Common myeloid progenitor, CD34-positive (primary cell): ENCODE measurements at regions not wholly inside any gene's neighbourhood (a gene's known extent, or its start where the extent isn't known, plus 50 kb on each side); places are given as distances from the start of the nearest gene placed in this dataset.

Experiments used
- CTCF ChIA-PET: fragments of 350-600 bp; sonication (Branson Sonifier 250); formaldehyde crosslinking; loops from one replicate; lab custom pipeline; 2021; ENCODE audit warnings: antibody characterized with exemption; lab: Charles Lee
- POLR2A ChIA-PET: fragments of 350-600 bp; sonication (Branson Sonifier 250); formaldehyde crosslinking; loops from one replicate; lab custom pipeline; 2021; ENCODE audit warnings: antibody characterized with exemption; lab: Charles Lee
- DNase-seq, 3 donors: peaks; one replicate each; pipeline versions ENCODE4 v3.0.0 to v3.0.0-alpha.2; 2013
- H3K27ac ChIP-seq, 2 experiments: 1 replicate in 1 of 2; 2 replicates in 1 of 2; pipeline ENCODE4 v1.7.0; 2013; ENCODE audit warnings: inconsistent platforms in 2 of 2, low read length in 2 of 2, mild to moderate bottlenecking in 2 of 2, low read depth in 1 of 2, moderate library complexity in 1 of 2; ENCODE audit not compliant: severe bottlenecking in 2 of 2, insufficient read depth in 1 of 2, poor library complexity in 1 of 2
- H3K27me3 ChIP-seq, 5 experiments: replicated peaks in 2 of 5; 1 replicate in 3 of 5; 2 replicates in 2 of 5; pipeline versions ENCODE4 v1.6.1 to v1.7.0; 2013; ENCODE audit warnings: low read length in 4 of 5, mild to moderate bottlenecking in 2 of 5, moderate library complexity in 2 of 5, inconsistent platforms in 1 of 5; ENCODE audit not compliant: insufficient read depth in 5 of 5, control insufficient read depth in 4 of 5
- H3K36me3 ChIP-seq, 4 experiments: 1 replicate in 2 of 4; 2 replicates in 2 of 4; pipeline versions ENCODE4 v1.6.1 to v1.7.0; 2013; ENCODE audit warnings: low read length in 3 of 4, control low read depth in 1 of 4, mild to moderate bottlenecking in 1 of 4; ENCODE audit not compliant: control insufficient read depth in 4 of 4, insufficient read depth in 4 of 4
- H3K4me1 ChIP-seq, 4 experiments: 1 replicate in 3 of 4; 2 replicates in 1 of 4; pipeline versions ENCODE4 v1.6.1 to v1.7.1; 2013; ENCODE audit warnings: low read length in 3 of 4, mild to moderate bottlenecking in 3 of 4, control low read depth in 1 of 4, inconsistent platforms in 1 of 4, moderate library complexity in 1 of 4; ENCODE audit not compliant: control insufficient read depth in 4 of 4, insufficient read depth in 4 of 4; ENCODE audit errors: control extremely low read depth in 1 of 4
- H3K4me3 ChIP-seq, 7 experiments: 1 replicate in 4 of 7; 2 replicates in 3 of 7; pipeline versions ENCODE4 v1.5.1 to v1.7.0; 2013; ENCODE audit warnings: mild to moderate bottlenecking in 7 of 7, low read length in 6 of 7, moderate library complexity in 6 of 7, inconsistent platforms in 2 of 7, low read depth in 2 of 7, control low read depth in 1 of 7; ENCODE audit not compliant: insufficient read depth in 4 of 7, control insufficient read depth in 1 of 7; ENCODE audit errors: extremely low read depth in 1 of 7
- H3K9me3 ChIP-seq, 5 experiments: 1 replicate in 4 of 5; 2 replicates in 1 of 5; pipeline versions ENCODE4 v1.6.1 to v1.7.1; 2013; ENCODE audit warnings: low read length in 4 of 5, mild to moderate bottlenecking in 2 of 5, inconsistent platforms in 1 of 5, low read depth in 1 of 5, moderate library complexity in 1 of 5; ENCODE audit not compliant: control insufficient read depth in 4 of 5, insufficient read depth in 2 of 5; ENCODE audit errors: control extremely low read depth in 1 of 5
- WGBS: methylation state at CpG from one replicate; pipeline ENCODE4 v1.1.5; 2013; ENCODE audit not compliant: insufficient coverage; 5-methylcytosine and 5-hydroxymethylcytosine counted together

DNA sequence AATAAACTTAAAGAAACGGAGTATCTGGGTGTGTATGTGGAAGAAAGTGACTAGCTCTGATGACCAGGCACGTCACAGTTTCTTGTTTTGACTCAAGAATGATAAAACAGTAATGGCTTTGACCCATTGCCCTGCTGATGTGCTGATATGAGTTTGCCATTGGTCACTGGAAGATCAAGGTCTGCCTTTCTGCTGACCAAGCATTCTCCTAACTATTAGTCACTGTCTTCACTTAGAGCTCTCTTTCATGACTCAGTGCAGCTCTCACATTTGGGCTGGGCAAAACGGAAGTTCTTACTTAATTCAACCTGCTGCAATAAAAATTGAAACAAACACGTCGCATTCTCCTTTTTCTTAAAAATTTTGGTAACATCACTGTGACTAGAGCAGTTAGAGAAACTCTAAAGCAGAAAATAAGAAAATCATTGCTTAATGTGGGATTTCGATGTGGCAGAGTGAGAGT is 366.7 kb downstream of the BTG1 start:
- POLR2A ChIA-PET = no interaction called here
- Histone ChIP-seq H3K9me3 (no peaks in the 10 kb centered on the region), H3K4me3 (no peak overlapping the region), H3K36me3 (no peaks in the 10 kb centered on the region), H3K27me3 (no peaks in the 10 kb centered on the region), H3K4me1 (no peaks in the 10 kb centered on the region), H3K27ac (no peak overlapping the region)
- CTCF ChIA-PET = no interaction called here
- WGBS = 100% methylated on average over 1 of the region's 6 CpGs
- no peak for DNase-seq

DNA sequence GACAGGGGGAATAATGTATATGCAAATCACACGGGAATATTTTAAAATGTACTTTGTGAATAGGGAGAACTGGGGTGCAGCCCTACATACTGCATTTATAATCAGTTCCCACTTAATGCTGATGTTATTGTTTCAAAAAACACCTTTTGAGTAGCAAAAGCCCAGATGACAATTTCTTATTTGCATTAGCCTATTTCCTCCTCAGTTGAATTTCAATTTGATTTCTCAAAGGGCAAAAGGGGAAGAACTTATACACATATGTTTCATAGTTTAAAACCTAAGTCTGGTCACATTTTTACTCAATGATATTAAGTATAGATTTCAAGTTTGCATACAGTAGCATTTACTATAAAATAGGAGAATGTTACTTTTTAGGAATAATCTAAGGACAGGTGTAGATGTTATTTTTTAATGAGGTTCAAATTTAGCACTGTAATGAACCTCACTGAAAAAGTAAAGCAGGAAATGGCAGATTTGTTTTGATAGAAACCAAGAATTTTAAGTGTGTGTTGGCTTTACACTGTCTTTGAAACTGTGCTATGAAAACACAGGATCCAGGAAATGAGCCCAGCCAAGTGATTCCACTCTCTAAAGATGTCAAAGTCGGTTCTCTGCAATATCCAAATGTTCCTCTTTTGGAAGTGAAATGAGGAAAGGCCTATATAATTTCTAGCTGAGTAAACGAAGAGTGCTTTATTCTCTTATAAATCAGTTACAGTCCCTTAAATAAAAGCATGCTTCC is 367.4 kb downstream of the BTG1 start:
- CTCF ChIA-PET = no interaction called here
- no peaks in the 10 kb centered on the region for H3K4me1 ChIP-seq
- no CpG with 5 or more reads among the region's 3 CpGs for WGBS
- no peaks in the 10 kb centered on the region for H3K9me3 ChIP-seq
- no peak overlapping the region for H3K27ac ChIP-seq
- DNase-seq = no peak
- POLR2A ChIA-PET = interaction anchor here (0.5 kb wide), 1 partner anchor 1018 kb away, joined by 5 read pairs; no protein-coding TSS in a partner anchor
- H3K36me3 ChIP-seq = no peaks in the 10 kb centered on the region
- H3K27me3 ChIP-seq = no peaks in the 10 kb centered on the region
- no peak overlapping the region for H3K4me3 ChIP-seq

DNA sequence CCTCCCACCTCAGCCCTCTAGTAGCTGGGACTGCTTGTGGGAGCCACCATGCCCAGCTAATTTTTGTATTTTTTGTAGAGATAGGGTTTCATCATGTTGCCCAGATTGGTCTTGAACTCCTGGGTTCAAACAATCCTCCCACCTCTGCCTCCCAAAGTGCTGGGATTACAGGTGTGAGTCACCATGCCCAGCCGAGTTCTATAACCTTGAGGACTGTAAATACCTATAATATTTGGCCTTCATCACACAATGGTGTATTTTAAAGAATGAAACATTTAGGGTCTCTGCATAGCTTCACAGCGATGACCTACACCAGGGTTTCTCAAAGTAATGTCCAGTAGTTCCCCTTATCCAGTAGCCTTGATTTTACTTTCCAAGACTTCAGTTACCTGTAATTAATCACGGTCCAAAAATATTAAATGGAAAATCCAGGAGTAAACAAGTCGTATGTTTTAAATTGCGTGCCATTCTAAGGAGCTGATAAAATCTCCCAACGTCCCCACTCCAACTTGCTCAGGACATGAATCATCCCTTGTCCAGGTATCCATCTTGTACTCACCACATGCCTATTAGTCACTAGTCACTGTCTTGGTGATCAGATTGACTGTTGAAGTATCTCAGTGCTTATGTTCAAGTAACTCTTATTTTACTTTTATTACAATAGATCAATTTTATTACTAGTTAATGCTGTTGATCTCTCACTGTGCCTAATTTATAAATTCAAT is 368.2 kb downstream of the BTG1 start:
- H3K27ac ChIP-seq = no peak overlapping the region
- no peaks in the 10 kb centered on the region for H3K9me3 ChIP-seq
- no peaks in the 10 kb centered on the region for H3K4me1 ChIP-seq
- whole genome bisulfite sequencing = 94% methylated on average over 4 of the region's 6 CpGs
- no peak overlapping the region for H3K4me3 ChIP-seq
- POLR2A ChIA-PET = no interaction called here
- CTCF ChIA-PET = no interaction called here
- H3K36me3 ChIP-seq = no peaks in the 10 kb centered on the region
- no peaks in the 10 kb centered on the region for H3K27me3 ChIP-seq
- no peak for DNase-seq

- Histone ChIP-seq H3K4me3 (no peak overlapping the region), H3K27me3 (no peaks in the 10 kb centered on the region), H3K36me3 (no peaks in the 10 kb centered on the region), H3K9me3 (no peaks in the 10 kb centered on the region), H3K27ac (no peak overlapping the region), H3K4me1 (no peaks in the 10 kb centered on the region)
- 93% methylated on average over 5 of the region's 6 CpGs for WGBS
- ChIA-PET POLR2A (no interaction called here), CTCF (no interaction called here)
- no peak for DNase-seq
Measured at GRCh38 chr12:91774434-91774921, 371.2 kb downstream of the BTG1 start.

- no peak overlapping the region for H3K4me3 ChIP-seq
- no peaks in the 10 kb centered on the region for H3K27me3 ChIP-seq
- ChIA-PET POLR2A (no interaction called here), CTCF (no interaction called here)
- no peak for DNase-seq
- H3K4me1 ChIP-seq = no peaks in the 10 kb centered on the region
- no peak overlapping the region for H3K27ac ChIP-seq
- WGBS = no CpG with 5 or more reads among the region's 4 CpGs
- H3K36me3 ChIP-seq = no peaks in the 10 kb centered on the region
- no peaks in the 10 kb centered on the region for H3K9me3 ChIP-seq
Measured at GRCh38 chr12:91773749-91774429, 371.8 kb downstream of the BTG1 start.

DNA sequence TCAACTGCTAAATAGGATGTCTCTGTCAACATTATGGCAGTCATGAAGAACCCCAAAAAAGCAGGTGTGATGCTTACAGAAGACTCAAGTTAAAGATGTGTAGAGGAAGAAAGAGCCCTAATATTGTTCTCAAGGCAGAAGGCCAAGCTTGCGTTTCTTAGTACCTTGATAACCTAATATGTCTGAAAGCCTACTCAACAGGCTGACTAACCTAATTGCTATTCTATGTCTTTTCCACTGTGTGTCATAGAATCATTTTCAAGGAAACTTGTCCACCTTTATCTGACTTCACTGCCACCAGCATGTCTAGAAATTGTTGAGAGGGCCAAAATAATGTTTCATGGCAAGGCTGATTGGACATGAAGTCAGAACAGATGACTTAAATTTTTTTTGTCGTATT is 373.2 kb downstream of the BTG1 start:
- POLR2A ChIA-PET = no interaction called here
- Histone ChIP-seq H3K9me3 (no peaks in the 10 kb centered on the region), H3K27me3 (no peaks in the 10 kb centered on the region), H3K4me1 (no peaks in the 10 kb centered on the region), H3K36me3 (no peaks in the 10 kb centered on the region), H3K4me3 (no peak overlapping the region), H3K27ac (no peak overlapping the region)
- 100% methylated on average over 1 of the region's 2 CpGs for WGBS
- DNase-seq = no peak
- CTCF ChIA-PET = no interaction called here

DNA sequence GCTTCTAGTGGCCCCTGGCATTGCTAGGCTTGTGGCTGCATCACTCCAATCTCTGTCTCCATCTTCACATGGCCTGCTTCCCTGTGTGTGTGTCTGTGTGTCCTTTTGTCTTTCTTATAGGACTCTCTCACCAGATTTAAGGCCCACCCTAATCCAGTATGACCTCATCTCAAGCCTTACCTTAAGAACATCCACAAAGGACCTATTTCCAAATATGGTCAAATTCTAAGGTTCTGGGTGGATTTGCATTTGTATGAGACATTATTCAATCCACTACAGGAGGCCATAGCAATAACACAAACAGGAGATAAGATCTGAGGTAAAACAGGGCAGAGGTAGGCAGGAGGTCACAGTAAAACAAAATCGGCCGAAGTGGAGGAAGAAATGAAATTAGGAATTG is 375.9 kb downstream of the BTG1 start:
- CTCF ChIA-PET = no interaction called here
- POLR2A ChIA-PET = no interaction called here
- Histone ChIP-seq H3K4me3 (no peak overlapping the region), H3K4me1 (no peaks in the 10 kb centered on the region), H3K27me3 (no peaks in the 10 kb centered on the region), H3K36me3 (no peaks in the 10 kb centered on the region), H3K27ac (no peak overlapping the region), H3K9me3 (no peaks in the 10 kb centered on the region)
- no peak for DNase-seq
- WGBS = 97% methylated on average over 2 of the region's 2 CpGs
